ENCODE measurements at regions not wholly inside any gene's neighbourhood (a gene's known extent, or its start where the extent isn't known, plus 50 kb on each side); places are given as distances from the start of the nearest gene placed in this dataset.

- TF ChIP-seq POLR2A (IDR thresholded peaks at IDR 0.05) (no peak), CTCF (IDR thresholded peaks at IDR 0.05) (no peak)
Measured at GRCh38 chr12:127660961-127661360, 606.0 kb upstream of the TMEM132C start.
